ENCODE measurements at regions not wholly inside any gene's neighbourhood (a gene's known extent, or its start where the extent isn't known, plus 50 kb on each side); places are given as distances from the start of the nearest gene placed in this dataset.
"Not testable (repeated sequence)": the region's sequence is repeated elsewhere in the genome, so short reads cannot be mapped to it uniquely, and the experiment has no call there.

DNA sequence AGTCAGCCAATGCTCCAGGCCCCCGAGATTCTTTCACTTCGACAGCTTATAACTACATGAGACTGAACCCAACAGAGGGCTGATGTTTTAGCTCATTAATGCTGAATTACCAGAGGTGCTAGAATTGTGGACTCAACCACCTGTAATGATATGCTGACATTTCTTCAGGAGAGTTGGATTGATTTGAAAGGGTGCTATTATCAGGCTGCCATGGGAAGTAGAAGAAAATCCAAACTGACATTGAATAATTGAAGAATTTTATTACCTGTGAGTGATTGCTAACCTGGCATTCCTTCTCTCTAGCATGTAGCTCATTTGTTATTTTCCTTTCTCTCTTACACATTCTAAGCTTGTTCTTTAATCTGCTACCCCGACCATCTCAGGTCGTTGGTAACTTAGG lies 488.8 kb downstream of the PID1 start:
- Mint-ChIP-seq H3K9me3 (peaks cover 0 to 8% (median 2%) of the 10 kb centered on the region in 3 donors), H3K27ac (no peak overlapping the region)

DNA sequence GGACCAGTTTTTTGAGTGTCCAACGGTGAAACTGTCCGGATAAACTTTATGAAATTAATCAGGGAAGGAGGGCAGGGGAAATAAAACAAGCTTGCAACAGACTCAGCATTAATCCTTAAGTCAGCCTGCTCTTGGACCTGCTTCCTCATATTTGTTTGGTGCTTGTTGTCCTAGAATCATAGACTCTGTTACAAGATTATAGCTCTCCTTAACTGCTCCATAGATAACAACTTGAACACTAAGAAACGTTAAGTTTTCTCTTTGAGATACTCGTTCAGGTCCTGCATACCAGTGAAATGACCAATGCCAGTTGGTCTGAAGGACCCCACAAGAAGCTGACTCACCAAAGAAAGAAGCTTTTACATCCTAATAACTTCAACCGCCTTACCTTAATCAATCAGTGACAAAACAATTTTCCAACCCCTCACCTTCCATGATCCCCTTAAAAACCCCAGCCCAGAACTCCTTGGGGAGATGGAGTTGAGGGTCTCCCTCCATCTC lies 493.2 kb downstream of the PID1 start:
- H3K27me3 Mint-ChIP-seq, result no peaks in the 10 kb centered on the region
- no peaks in the 10 kb centered on the region for H3K4me1 Mint-ChIP-seq
- no peaks in the 10 kb centered on the region for H3K36me3 Mint-ChIP-seq
- no peak overlapping the region for H3K27ac Mint-ChIP-seq
- H3K4me3 Mint-ChIP-seq, result no peak overlapping the region
- peaks cover 0 to 19% (median 2%) of the 10 kb centered on the region in 3 donors for H3K9me3 Mint-ChIP-seq

More for the DNA sequence above, 488.8 kb downstream of the PID1 start:
- H3K4me1 Mint-ChIP-seq, result no peaks in the 10 kb centered on the region
- H3K36me3 Mint-ChIP-seq, result no peaks in the 10 kb centered on the region
- no peaks in the 10 kb centered on the region for H3K27me3 Mint-ChIP-seq
- no peak overlapping the region for H3K4me3 Mint-ChIP-seq

DNA sequence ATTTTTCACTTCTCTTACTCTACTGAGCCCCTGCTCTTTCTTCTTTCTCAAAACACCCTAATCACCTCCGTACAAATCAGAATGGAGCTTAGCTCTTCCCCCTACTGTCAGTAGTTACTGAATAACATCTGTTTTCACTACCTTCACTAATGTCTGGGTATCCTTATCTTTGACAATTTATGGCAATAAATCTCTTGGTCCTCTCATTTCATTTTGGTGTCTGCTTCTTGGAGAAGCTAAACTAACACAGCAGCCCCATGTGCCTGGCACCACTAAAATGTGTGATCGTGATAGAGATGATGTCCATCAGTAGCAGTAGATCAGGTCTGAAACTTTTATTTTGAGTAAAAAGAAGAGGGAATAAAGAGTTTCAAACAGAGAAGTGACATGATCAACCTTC lies 496.5 kb downstream of the PID1 start:
- Mint-ChIP-seq H3K4me3 (no peak overlapping the region), H3K27ac (no peak overlapping the region), H3K4me1 (no peaks in the 10 kb centered on the region), H3K9me3 (peaks cover 0 to 13% (median 2%) of the 10 kb centered on the region in 3 donors), H3K36me3 (no peaks in the 10 kb centered on the region), H3K27me3 (no peaks in the 10 kb centered on the region)

DNA sequence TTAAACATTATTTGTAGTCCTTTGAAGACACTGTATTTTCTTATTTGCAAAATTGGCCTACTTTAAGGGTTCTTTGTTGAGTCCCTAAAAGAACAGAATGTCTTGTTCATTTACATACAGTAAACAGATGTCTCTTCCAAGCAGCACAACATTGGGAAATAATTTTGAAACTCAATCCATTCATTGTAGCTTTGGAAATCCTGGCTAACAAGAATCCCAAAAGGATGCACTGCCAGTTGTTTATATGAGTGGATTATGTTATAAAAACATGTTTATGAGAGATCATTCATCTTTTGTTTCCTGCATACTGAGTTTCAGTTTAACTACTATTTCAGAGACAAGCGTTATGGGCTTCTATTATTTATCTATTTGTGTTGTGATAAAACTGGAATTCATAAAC lies 499.3 kb downstream of the PID1 start:
- Mint-ChIP-seq H3K9me3 (peaks cover 5 to 18% (median 6%) of the 10 kb centered on the region in 3 donors), H3K4me3 (no peak overlapping the region), H3K36me3 (no peaks in the 10 kb centered on the region), H3K4me1 (no peaks in the 10 kb centered on the region), H3K27me3 (no peaks in the 10 kb centered on the region), H3K27ac (no peak overlapping the region)

DNA sequence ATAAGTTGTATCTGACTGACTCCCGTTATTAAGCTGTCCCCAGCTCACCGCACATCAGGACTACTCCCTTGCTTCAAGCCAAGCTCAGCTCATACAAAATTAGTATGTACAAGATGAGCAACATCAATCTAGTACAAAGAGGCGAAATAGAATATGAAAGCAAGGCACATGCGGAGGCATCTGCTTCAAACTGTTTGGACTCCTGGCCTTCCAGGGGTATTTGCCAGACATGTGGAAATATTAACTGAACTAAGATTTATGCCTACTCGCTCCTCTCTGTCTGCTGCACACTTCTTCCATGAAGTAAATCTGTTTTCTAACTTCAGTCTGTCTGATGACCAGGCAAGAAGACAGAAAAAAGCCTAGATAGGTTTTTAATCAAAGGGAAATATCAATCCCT lies 499.8 kb downstream of the PID1 start:
- H3K4me1 Mint-ChIP-seq, result no peaks in the 10 kb centered on the region
- no peak overlapping the region for H3K27ac Mint-ChIP-seq
- H3K9me3 Mint-ChIP-seq, result peaks cover 5 to 15% (median 6%) of the 10 kb centered on the region in 3 donors
- no peaks in the 10 kb centered on the region for H3K27me3 Mint-ChIP-seq
- no peaks in the 10 kb centered on the region for H3K36me3 Mint-ChIP-seq
- H3K4me3 Mint-ChIP-seq, result no peak overlapping the region

DNA sequence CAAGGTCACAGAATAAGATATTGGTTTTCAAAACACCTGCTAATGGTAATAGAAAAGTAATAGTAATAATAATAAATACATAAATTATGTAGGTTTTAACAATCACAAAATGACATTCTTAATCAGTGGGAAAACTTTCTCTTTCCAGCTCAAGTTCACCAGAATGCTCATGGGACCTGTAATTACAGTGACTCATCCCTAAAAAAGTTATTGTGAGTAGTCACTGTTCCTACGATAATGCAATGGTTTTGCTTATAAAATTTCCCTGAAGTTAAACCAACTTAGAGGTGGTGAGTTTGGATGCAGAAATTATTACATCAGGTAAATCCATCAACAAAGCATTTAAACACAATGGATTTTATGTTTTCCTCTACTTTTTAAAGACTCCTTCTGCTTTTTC lies 502.3 kb downstream of the PID1 start:
- Mint-ChIP-seq H3K4me3 (no peak overlapping the region), H3K4me1 (peaks cover 0 to 3% (median 0%) of the 10 kb centered on the region in 3 donors), H3K36me3 (no peaks in the 10 kb centered on the region), H3K9me3 (peaks cover 5 to 6% (median 5%) of the 10 kb centered on the region in 3 donors), H3K27me3 (no peaks in the 10 kb centered on the region), H3K27ac (no peak overlapping the region)

DNA sequence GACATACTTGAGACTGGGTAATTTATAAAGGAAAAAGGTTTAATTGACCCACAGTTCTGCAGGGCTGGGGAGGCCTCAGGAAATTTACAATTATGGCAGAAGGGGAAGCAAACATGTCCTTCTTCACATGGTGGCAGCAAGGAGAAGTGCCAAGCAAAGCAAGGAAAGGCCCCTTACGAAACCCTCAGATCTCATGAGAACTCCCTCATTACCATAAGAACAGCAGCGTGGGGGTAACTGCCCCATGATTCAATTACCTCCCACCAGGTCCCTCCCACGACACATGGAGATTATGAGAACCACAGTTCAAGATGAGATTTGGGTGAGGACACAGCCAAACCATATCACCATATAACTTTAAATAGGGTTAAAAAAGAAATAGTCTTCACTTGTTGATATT lies 502.9 kb downstream of the PID1 start:
- not testable (repeated sequence) for H3K4me1 Mint-ChIP-seq, H3K27me3 Mint-ChIP-seq, H3K4me3 Mint-ChIP-seq, H3K9me3 Mint-ChIP-seq, H3K27ac Mint-ChIP-seq, H3K36me3 Mint-ChIP-seq

DNA sequence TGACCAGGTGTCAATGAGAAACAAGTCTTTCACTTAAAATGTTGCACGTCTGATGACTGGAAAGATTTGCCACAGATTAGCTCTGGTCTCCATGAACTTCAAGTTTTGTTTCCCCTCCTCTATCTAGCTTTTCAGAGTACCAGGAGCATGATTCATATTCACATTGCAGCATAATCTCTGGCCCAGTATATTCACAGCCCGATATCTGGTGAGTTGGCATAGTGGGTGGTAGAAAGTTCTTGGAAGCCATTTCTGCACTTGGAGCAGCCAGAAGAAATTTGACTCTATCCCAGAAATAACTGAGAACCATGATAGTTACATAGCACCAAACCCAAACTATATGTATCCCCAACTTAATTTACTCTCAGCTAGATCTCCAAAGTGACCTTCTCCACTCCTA lies 503.9 kb downstream of the PID1 start:
- Mint-ChIP-seq H3K4me3 (no peak overlapping the region), H3K27ac (no peak overlapping the region), H3K9me3 (peaks cover 4 to 6% (median 5%) of the 10 kb centered on the region in 3 donors), H3K36me3 (no peaks in the 10 kb centered on the region), H3K4me1 (peaks cover 0 to 3% (median 0%) of the 10 kb centered on the region in 3 donors), H3K27me3 (no peaks in the 10 kb centered on the region)

DNA sequence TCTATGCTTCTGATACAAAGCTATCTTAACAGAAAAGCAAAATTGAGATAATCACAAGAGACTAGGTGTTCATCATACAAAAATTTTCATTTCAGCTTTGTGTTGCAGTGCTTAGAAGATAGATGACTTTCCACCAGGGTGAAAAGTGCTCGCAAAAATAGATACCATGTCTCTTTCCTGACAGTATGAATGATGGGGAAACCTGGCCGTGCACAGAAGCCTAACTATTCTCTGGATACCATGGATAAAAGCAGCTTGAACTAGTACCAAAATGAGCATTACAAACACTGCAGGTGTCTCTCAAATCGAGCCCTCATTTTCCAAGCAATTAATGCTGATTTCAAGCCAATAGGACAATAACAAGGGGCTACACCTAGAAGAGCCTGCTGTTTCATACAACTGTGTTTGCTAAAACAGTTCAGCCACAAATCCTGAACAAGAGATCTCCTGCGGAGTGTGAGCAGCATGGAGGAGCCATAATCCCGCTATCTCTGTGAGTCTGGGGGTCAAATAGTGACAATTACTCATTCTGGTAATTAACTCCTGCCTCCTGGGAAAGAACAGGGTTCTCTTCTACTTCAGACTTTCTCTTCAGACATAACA lies 507.6 kb downstream of the PID1 start:
- Mint-ChIP-seq H3K27ac (no peak overlapping the region), H3K9me3 (peaks cover 3 to 4% (median 4%) of the 10 kb centered on the region in 3 donors), H3K36me3 (no peaks in the 10 kb centered on the region), H3K27me3 (no peaks in the 10 kb centered on the region), H3K4me1 (peaks cover 0 to 3% (median 0%) of the 10 kb centered on the region in 3 donors), H3K4me3 (no peak overlapping the region)

DNA sequence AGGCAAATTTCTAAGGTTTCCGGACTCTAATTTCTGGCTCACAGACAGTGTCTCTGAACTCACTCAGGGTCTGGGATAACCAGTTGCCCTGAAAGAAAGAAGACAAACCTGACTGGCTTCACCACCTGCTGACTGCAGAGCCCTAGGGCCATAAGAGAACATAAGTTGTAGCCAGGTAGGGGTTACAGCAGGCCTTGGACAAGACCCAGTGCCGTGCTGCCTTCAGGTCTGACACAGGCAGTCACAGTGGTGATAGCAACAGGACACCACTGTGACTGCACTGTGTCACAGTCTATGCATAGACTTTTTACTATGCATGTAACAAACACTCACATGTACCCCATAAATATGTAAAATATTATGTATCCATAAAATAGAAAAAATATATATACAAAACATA lies 508.5 kb downstream of the PID1 start:
- H3K4me3 Mint-ChIP-seq, result no peak overlapping the region
- H3K4me1 Mint-ChIP-seq, result peaks cover 0 to 3% (median 0%) of the 10 kb centered on the region in 3 donors
- no peaks in the 10 kb centered on the region for H3K27me3 Mint-ChIP-seq
- peaks cover 3 to 4% (median 4%) of the 10 kb centered on the region in 3 donors for H3K9me3 Mint-ChIP-seq
- H3K27ac Mint-ChIP-seq, result no peak overlapping the region
- H3K36me3 Mint-ChIP-seq, result no peaks in the 10 kb centered on the region

DNA sequence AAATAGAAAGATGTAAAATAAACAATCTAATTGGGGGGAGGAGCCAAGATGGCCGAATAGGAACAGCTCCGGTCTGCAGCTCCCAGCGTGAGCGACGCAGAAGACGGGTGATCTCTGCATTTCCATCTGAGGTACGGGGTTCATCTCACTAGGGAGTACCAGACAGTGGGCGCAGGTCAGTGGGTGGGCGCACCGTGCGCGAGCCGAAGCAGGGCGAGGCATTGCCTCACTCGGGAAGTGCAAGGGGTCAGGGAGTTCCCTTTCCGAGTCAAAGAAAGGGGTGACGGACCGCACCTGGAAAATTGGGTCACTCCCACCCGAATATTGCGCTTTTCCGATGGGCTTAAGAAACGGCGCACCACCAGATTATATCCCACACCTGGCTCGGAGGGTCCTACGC lies 515.4 kb downstream of the PID1 start:
- H3K9me3 Mint-ChIP-seq, H3K27ac Mint-ChIP-seq, H3K4me3 Mint-ChIP-seq, H3K36me3 Mint-ChIP-seq, H3K27me3 Mint-ChIP-seq, H3K4me1 Mint-ChIP-seq: not testable (repeated sequence)

DNA sequence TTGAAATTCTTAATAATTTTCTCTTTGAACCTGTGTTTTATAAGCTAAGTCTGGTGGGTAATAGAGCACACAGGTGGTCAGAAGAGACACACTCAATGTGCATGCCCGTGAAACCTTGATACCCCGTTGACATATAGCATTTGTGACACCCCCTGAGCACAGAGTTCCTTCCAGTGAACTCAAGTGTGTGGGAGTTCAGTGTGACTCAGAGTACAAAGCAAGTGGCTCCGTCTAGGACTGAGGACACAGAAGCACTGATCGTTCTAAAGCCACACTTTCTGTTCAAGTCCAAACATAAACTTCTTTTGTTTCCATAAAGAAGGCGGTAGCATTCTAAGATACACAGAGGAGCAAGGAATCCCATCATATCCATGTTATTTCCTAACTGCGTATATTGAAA lies 523.6 kb downstream of the PID1 start:
- Mint-ChIP-seq H3K36me3 (no peaks in the 10 kb centered on the region), H3K27ac (no peak overlapping the region), H3K9me3 (peaks cover 0 to 4% (median 4%) of the 10 kb centered on the region in 3 donors), H3K27me3 (no peaks in the 10 kb centered on the region), H3K4me1 (no peaks in the 10 kb centered on the region), H3K4me3 (no peak overlapping the region)

DNA sequence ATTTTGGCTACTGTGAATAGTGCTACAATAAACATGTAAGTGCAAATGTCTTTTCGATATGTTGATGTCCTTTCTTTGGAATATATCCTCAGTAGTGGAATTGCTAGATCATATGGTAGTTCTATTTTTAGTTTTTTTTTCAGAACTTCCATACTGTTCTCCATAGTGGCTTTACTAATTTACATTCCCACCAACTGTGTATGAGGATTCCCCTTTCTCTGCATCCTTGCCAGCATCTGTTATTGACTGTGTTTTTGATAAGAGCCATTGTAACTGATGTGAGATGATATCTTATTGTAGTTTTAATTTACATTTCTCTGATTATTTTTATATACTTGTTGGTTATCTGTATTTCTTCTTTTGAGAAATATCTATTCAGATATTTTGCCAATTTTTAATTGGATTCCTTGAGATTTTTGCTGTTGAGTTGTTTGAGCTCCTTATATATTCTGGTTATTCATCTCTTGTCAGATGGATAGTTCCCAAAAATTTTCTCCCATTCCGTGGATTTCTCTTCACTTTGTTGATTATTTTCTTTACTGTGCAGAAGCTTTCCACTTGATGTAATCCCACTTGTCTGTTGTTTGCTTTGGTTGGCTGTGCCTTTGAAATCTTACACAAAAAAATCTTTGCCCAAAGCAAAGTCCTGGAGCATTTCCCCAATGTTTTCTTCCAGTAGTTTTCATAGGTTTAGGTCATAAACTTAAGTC lies 532.3 kb downstream of the PID1 start:
- peaks cover 2 to 6% (median 6%) of the 10 kb centered on the region in 3 donors for H3K9me3 Mint-ChIP-seq

DNA sequence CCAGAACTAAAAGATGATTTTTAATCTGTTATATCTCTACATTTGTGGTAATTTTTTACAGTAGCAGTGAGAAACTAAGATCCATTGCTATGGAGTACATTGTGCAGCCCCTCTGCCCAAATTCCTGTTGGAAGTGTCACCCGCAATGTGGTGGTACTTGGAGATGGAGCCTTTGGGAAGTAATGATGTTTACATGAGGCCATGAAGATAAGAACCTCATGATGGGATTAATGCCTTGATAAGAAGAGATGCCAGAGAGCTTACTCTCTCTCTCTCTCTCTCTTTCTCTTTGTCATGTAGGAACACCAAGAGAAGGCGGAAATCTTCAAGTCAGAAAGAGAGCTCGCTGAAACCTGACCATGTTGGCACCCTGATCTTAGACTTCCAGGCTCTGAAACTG lies 535.4 kb downstream of the PID1 start:
- H3K4me3 Mint-ChIP-seq, result no peak overlapping the region
- H3K9me3 Mint-ChIP-seq, result peaks cover 0 to 6% (median 6%) of the 10 kb centered on the region in 3 donors
- H3K4me1 Mint-ChIP-seq, result no peaks in the 10 kb centered on the region
- H3K36me3 Mint-ChIP-seq, result no peaks in the 10 kb centered on the region
- no peak overlapping the region for H3K27ac Mint-ChIP-seq
- no peaks in the 10 kb centered on the region for H3K27me3 Mint-ChIP-seq

More for the DNA sequence above, 532.3 kb downstream of the PID1 start:
- H3K27me3 Mint-ChIP-seq, result no peaks in the 10 kb centered on the region
- no peaks in the 10 kb centered on the region for H3K4me1 Mint-ChIP-seq
- H3K36me3 Mint-ChIP-seq, result no peaks in the 10 kb centered on the region
- H3K4me3 Mint-ChIP-seq, result no peak overlapping the region
- H3K27ac Mint-ChIP-seq, result no peak overlapping the region

DNA sequence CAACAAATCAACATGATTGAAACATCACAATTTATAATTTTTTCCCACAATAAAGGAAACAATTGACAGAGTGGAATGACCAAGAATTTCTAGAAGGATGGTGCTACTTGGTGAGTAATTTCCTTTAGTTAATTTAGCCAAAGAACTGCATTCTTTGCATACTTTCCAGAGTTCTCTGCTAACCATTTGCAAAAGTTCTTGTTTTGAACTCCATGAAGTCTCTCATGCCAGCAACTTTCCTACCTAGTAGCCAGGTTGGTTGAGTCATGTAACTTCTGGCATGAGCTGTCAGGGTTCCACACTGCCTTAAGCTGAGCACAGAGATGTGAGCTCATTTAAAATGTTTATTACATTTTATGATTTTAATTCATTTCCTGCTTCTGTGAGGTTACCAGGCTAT lies 539.6 kb downstream of the PID1 start:
- Mint-ChIP-seq H3K4me1 (no peaks in the 10 kb centered on the region), H3K27me3 (no peaks in the 10 kb centered on the region), H3K36me3 (no peaks in the 10 kb centered on the region), H3K27ac (no peak overlapping the region), H3K9me3 (peaks cover 0 to 12% (median 0%) of the 10 kb centered on the region in 3 donors), H3K4me3 (no peak overlapping the region)

DNA sequence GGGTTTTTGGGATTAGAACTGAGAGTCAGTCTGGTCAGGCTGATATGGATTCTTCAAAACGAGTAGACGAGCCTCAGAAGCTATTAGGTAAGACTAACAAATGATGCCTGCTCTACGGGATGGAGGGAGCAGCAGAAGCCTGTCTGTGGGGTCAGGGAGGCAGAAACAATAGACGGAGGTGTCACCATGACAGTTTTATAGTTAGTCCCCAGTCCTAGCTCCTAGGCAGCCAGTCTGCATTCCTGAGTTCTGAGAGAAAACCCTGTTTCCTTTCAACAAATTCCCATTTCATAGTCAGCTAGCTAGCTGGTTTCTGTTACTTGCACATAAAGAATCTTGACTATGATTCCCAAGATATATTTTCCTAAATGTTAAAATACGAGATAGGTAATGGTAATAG lies 542.1 kb downstream of the PID1 start:
- H3K4me3 Mint-ChIP-seq, result no peak overlapping the region
- no peaks in the 10 kb centered on the region for H3K4me1 Mint-ChIP-seq
- no peaks in the 10 kb centered on the region for H3K36me3 Mint-ChIP-seq
- H3K27ac Mint-ChIP-seq, result no peak overlapping the region
- H3K27me3 Mint-ChIP-seq, result no peaks in the 10 kb centered on the region
- H3K9me3 Mint-ChIP-seq, result peaks cover 0 to 10% (median 3%) of the 10 kb centered on the region in 3 donors

Data from IgD-negative memory B cell (primary cell).